ENCODE measurements at regions not wholly inside any gene's neighbourhood (a gene's known extent, or its start where the extent isn't known, plus 50 kb on each side); places are given as distances from the start of the nearest gene placed in this dataset.

DNA sequence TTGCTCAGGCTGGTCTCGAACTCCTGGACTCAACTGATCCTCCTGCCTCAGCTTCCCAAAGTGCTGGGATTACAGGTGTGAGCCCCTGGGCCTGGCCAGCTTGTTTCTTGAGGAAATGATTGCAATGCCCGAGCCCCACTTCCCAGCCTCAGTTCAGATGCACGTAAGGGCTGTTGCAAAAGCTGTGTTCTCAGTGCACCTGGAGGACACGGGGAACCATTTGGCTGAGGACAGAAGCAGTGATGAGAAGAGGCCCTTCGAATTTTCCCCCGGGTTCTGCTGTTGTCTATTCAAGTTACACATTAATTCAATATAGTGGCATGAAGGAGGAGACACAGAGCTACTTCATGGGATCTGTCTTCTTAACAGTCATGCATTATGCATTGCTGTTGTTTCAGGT is 78.8 kb upstream of the WDR26 start:
- TF ChIP-seq, protein P1, sequence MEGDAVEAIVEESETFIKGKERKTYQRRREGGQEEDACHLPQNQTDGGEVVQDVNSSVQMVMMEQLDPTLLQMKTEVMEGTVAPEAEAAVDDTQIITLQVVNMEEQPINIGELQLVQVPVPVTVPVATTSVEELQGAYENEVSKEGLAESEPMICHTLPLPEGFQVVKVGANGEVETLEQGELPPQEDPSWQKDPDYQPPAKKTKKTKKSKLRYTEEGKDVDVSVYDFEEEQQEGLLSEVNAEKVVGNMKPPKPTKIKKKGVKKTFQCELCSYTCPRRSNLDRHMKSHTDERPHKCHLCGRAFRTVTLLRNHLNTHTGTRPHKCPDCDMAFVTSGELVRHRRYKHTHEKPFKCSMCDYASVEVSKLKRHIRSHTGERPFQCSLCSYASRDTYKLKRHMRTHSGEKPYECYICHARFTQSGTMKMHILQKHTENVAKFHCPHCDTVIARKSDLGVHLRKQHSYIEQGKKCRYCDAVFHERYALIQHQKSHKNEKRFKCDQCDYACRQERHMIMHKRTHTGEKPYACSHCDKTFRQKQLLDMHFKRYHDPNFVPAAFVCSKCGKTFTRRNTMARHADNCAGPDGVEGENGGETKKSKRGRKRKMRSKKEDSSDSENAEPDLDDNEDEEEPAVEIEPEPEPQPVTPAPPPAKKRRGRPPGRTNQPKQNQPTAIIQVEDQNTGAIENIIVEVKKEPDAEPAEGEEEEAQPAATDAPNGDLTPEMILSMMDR (conservative IDR thresholded peaks at IDR 0.05; ENCODE audit: low read depth in 2 of 2), result no peak
- TF ChIP-seq CREB1 (CRISPR knock-in tag; IDR thresholded peaks at IDR 0.05; ENCODE audit: low read depth), result no peak
- TF ChIP-seq EZH2 (IDR thresholded peaks at IDR 0.05; ENCODE audit: low read depth, unreplicated experiment), result no peak
- TF ChIP-seq POLR2AphosphoS5 (IDR thresholded peaks at IDR 0.05; ENCODE audit: low read depth), result no peak
- TF ChIP-seq, protein P2, sequence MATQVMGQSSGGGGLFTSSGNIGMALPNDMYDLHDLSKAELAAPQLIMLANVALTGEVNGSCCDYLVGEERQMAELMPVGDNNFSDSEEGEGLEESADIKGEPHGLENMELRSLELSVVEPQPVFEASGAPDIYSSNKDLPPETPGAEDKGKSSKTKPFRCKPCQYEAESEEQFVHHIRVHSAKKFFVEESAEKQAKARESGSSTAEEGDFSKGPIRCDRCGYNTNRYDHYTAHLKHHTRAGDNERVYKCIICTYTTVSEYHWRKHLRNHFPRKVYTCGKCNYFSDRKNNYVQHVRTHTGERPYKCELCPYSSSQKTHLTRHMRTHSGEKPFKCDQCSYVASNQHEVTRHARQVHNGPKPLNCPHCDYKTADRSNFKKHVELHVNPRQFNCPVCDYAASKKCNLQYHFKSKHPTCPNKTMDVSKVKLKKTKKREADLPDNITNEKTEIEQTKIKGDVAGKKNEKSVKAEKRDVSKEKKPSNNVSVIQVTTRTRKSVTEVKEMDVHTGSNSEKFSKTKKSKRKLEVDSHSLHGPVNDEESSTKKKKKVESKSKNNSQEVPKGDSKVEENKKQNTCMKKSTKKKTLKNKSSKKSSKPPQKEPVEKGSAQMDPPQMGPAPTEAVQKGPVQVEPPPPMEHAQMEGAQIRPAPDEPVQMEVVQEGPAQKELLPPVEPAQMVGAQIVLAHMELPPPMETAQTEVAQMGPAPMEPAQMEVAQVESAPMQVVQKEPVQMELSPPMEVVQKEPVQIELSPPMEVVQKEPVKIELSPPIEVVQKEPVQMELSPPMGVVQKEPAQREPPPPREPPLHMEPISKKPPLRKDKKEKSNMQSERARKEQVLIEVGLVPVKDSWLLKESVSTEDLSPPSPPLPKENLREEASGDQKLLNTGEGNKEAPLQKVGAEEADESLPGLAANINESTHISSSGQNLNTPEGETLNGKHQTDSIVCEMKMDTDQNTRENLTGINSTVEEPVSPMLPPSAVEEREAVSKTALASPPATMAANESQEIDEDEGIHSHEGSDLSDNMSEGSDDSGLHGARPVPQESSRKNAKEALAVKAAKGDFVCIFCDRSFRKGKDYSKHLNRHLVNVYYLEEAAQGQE (IDR thresholded peaks at IDR 0.05; ENCODE audit: unreplicated experiment), result no peak
- TF ChIP-seq JUNB (IDR thresholded peaks at IDR 0.05; ENCODE audit: unreplicated experiment), result no peak
- TF ChIP-seq, protein P3, sequence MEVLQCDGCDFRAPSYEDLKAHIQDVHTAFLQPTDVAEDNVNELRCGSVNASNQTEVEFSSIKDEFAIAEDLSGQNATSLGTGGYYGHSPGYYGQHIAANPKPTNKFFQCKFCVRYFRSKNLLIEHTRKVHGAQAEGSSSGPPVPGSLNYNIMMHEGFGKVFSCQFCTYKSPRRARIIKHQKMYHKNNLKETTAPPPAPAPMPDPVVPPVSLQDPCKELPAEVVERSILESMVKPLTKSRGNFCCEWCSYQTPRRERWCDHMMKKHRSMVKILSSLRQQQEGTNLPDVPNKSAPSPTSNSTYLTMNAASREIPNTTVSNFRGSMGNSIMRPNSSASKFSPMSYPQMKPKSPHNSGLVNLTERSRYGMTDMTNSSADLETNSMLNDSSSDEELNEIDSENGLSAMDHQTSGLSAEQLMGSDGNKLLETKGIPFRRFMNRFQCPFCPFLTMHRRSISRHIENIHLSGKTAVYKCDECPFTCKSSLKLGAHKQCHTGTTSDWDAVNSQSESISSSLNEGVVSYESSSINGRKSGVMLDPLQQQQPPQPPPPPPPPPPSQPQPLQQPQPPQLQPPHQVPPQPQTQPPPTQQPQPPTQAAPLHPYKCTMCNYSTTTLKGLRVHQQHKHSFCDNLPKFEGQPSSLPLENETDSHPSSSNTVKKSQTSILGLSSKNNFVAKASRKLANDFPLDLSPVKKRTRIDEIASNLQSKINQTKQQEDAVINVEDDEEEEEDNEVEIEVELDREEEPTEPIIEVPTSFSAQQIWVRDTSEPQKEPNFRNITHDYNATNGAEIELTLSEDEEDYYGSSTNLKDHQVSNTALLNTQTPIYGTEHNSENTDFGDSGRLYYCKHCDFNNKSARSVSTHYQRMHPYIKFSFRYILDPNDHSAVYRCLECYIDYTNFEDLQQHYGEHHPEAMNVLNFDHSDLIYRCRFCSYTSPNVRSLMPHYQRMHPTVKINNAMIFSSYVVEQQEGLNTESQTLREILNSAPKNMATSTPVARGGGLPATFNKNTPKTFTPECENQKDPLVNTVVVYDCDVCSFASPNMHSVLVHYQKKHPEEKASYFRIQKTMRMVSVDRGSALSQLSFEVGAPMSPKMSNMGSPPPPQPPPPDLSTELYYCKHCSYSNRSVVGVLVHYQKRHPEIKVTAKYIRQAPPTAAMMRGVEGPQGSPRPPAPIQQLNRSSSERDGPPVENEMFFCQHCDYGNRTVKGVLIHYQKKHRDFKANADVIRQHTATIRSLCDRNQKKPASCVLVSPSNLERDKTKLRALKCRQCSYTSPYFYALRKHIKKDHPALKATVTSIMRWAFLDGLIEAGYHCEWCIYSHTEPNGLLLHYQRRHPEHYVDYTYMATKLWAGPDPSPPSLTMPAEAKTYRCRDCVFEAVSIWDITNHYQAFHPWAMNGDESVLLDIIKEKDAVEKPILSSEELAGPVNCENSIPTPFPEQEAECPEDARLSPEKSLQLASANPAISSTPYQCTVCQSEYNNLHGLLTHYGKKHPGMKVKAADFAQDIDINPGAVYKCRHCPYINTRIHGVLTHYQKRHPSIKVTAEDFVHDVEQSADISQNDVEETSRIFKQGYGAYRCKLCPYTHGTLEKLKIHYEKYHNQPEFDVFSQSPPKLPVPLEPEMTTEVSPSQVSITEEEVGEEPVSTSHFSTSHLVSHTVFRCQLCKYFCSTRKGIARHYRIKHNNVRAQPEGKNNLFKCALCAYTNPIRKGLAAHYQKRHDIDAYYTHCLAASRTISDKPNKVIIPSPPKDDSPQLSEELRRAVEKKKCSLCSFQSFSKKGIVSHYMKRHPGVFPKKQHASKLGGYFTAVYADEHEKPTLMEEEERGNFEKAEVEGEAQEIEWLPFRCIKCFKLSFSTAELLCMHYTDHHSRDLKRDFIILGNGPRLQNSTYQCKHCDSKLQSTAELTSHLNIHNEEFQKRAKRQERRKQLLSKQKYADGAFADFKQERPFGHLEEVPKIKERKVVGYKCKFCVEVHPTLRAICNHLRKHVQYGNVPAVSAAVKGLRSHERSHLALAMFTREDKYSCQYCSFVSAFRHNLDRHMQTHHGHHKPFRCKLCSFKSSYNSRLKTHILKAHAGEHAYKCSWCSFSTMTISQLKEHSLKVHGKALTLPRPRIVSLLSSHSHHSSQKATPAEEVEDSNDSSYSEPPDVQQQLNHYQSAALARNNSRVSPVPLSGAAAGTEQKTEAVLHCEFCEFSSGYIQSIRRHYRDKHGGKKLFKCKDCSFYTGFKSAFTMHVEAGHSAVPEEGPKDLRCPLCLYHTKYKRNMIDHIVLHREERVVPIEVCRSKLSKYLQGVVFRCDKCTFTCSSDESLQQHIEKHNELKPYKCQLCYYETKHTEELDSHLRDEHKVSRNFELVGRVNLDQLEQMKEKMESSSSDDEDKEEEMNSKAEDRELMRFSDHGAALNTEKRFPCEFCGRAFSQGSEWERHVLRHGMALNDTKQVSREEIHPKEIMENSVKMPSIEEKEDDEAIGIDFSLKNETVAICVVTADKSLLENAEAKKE (CRISPR knock-in tag; IDR thresholded peaks at IDR 0.05), result no peak
